CD14-positive monocyte (primary cell): ENCODE measurements at regions not wholly inside any gene's neighbourhood (a gene's known extent, or its start where the extent isn't known, plus 50 kb on each side); places are given as distances from the start of the nearest gene placed in this dataset.

Source experiments
- DNase-seq, 3 donors: peaks; one replicate each; pipeline ENCODE4 v3.0.0-alpha.2; 2011 to 2022
- H2AFZ ChIP-seq: 2 replicates; pipeline ENCODE4 v1.6.0; 2012; ENCODE audit warnings: mild to moderate bottlenecking, low read depth, low read length, inconsistent platforms; ENCODE audit not compliant: insufficient read depth, poor library complexity, severe bottlenecking
- H3K27ac ChIP-seq, 2 donors: 1 replicate in 1 of 2; 2 replicates in 1 of 2; pipeline ENCODE4 v1.5.1; 2012 to 2013; ENCODE audit warnings: low read length in 2 of 2, control low read depth in 1 of 2, inconsistent platforms in 1 of 2, low read depth in 1 of 2, mild to moderate bottlenecking in 1 of 2
- H3K27me3 ChIP-seq, 2 donors: one replicate each; pipeline versions ENCODE4 v1.6.0 to v1.6.1; 2011 to 2013; ENCODE audit warnings: low read length in 2 of 2; ENCODE audit not compliant: control insufficient read depth in 2 of 2, insufficient read depth in 2 of 2
- H3K36me3 ChIP-seq, 2 donors: replicated peaks in 1 of 2; 1 replicate in 1 of 2; 2 replicates in 1 of 2; pipeline versions ENCODE4 v1.5.1 to v1.6.1; 2012 to 2013; ENCODE audit warnings: low read length in 2 of 2, control low read depth in 1 of 2, inconsistent platforms in 1 of 2, mild to moderate bottlenecking in 1 of 2; ENCODE audit not compliant: insufficient read depth in 2 of 2, control insufficient read depth in 1 of 2
- H3K4me1 ChIP-seq, 2 donors: 1 replicate in 1 of 2; 2 replicates in 1 of 2; pipeline versions ENCODE4 v1.5.1 to v1.6.1; 2012 to 2013; ENCODE audit warnings: low read length in 2 of 2, control low read depth in 1 of 2, inconsistent platforms in 1 of 2, mild to moderate bottlenecking in 1 of 2, moderate library complexity in 1 of 2; ENCODE audit not compliant: insufficient read depth in 2 of 2, control insufficient read depth in 1 of 2
- H3K4me2 ChIP-seq: replicated peaks from 2 replicates; pipeline ENCODE3; 2012; ENCODE audit warnings: low read length, moderate library complexity, mild to moderate bottlenecking; ENCODE audit not compliant: poor library complexity, severe bottlenecking; ENCODE audit errors: extremely low read depth
- H3K4me3 ChIP-seq, 3 experiments: fragments of 200-600 bp in 1 of 3; sonication (generic) in 1 of 3; replicated peaks in 1 of 3; 1 replicate in 2 of 3; 2 replicates in 1 of 3; pipeline ENCODE4 v1.5.1; 2011 to 2013; ENCODE audit warnings: low read length in 3 of 3, mild to moderate bottlenecking in 3 of 3, control low read depth in 2 of 3, low read depth in 2 of 3, inconsistent platforms in 1 of 3, moderate library complexity in 1 of 3
- H3K79me2 ChIP-seq: 2 replicates; pipeline ENCODE4 v1.6.0; 2012; ENCODE audit warnings: mild to moderate bottlenecking, control low read depth, inconsistent platforms, low read length, moderate library complexity; ENCODE audit not compliant: insufficient read depth
- H3K9ac ChIP-seq: 2 replicates; pipeline ENCODE4 v1.6.0; 2017; ENCODE audit warnings: low read length, mild to moderate bottlenecking; ENCODE audit not compliant: insufficient read depth, poor library complexity, severe bottlenecking
- H3K9me3 ChIP-seq, 2 donors: replicated peaks in 1 of 2; 1 replicate in 1 of 2; 2 replicates in 1 of 2; pipeline versions ENCODE4 v1.5.1 to v1.6.1; 2012 to 2013; ENCODE audit warnings: low read length in 2 of 2, control low read depth in 1 of 2; ENCODE audit not compliant: control insufficient read depth in 1 of 2, insufficient read depth in 1 of 2
- H4K20me1 ChIP-seq: 2 replicates; pipeline ENCODE4 v1.6.0; 2012; ENCODE audit warnings: mild to moderate bottlenecking, low read length, control low read depth, moderate library complexity; ENCODE audit not compliant: insufficient read depth
- H3K27ac Mint-ChIP-seq, 7 donors: one replicate each; pipeline ENCODE4 v1.8.0; 2020; ENCODE audit warnings: mild to moderate bottlenecking in 7 of 7, mixed read lengths in 7 of 7, moderate library complexity in 6 of 7, inconsistent platforms in 2 of 7
- H3K27me3 Mint-ChIP-seq, 3 donors: one replicate each; pipeline ENCODE4 v1.8.0; 2021 to 2022; ENCODE audit warnings: low read depth in 3 of 3, mild to moderate bottlenecking in 3 of 3, mixed read lengths in 3 of 3, moderate library complexity in 3 of 3, inconsistent platforms in 1 of 3
- H3K36me3 Mint-ChIP-seq, 2 donors: one replicate each; pipeline ENCODE4 v1.8.0; 2020; ENCODE audit warnings: mixed read lengths in 2 of 2, inconsistent platforms in 1 of 2, mild to moderate bottlenecking in 1 of 2
- H3K4me1 Mint-ChIP-seq: one replicate; pipeline ENCODE4 v1.8.0; 2020; ENCODE audit warnings: mild to moderate bottlenecking, mixed read lengths
- H3K4me3 Mint-ChIP-seq, 2 donors: one replicate each; pipeline ENCODE4 v1.8.0; 2020; ENCODE audit warnings: mild to moderate bottlenecking in 2 of 2, mixed read lengths in 2 of 2, moderate library complexity in 1 of 2
- H3K9me3 Mint-ChIP-seq, 7 donors: one replicate each; pipeline ENCODE4 v1.8.0; 2020 to 2022; ENCODE audit warnings: mixed read lengths in 7 of 7, mild to moderate bottlenecking in 6 of 7, moderate library complexity in 6 of 7, inconsistent platforms in 2 of 7
- WGBS: methylation state at CpG from one replicate; pipeline ENCODE4 v1.1.5; 2013; ENCODE audit warnings: missing lambda C conversion rate; ENCODE audit not compliant: insufficient coverage; 5-methylcytosine and 5-hydroxymethylcytosine counted together
- intact Hi-C, 2 donors: fragments of 100-400 bp; cut with micrococcal nuclease; formaldehyde crosslinking; loops; one replicate each; pipeline versions ENCODE4 v1.15.0 to v1.15.1; 2023
- TF ChIP-seq, protein P1 (sequence below): fragments of 200-600 bp; IDR thresholded peaks from one replicate; pipeline ENCODE4 v1.8.0; 2022; ENCODE audit warnings: antibody characterized with exemption, mild to moderate bottlenecking

DNA sequence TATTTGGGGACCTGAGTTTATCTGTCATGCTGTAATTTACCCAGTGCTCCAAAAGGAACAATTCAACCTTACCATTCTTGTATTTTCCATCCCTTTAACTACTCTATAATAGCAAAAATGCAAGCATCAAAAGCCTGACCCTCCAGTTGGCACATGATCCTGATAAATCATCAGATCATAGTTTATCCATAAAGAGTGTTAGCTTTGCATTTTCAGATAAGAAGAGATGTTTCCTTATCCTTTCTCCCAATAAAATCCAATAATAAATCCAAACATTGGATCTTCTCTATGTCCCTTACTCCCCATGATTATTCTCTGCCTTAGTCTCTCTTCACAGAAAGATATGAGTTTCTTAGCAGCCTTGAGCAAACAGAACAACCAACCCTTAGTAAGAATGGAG is 134.9 kb downstream of the FSCB start:
- no peaks in the 10 kb centered on the region for H3K4me1 Mint-ChIP-seq
- intact Hi-C loops, result no loop called here

DNA sequence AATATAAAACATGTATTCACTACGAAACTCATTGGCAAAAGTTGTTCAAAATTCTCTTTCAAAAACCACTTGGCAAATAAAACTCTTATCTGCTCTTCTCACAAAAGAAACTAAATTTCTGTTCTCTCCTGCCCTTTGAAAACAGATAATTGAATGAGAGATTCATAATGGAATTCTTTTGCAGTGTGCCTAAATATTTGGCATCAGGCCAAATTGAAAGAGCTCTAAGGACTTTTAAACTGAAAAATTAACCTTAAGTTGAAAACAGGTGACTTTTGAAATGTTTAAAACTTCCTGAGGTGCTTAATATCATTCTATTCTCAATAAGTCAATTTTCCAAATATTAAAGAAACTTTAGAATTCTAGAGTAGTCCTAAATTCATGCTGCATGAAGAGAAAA is 136.4 kb downstream of the FSCB start:
- H3K4me3 Mint-ChIP-seq, result no peak overlapping the region
- H3K4me1 Mint-ChIP-seq, result no peaks in the 10 kb centered on the region
- no CpG with 5 or more reads among the region's 1 CpG for WGBS
- no peak overlapping the region for H2AFZ ChIP-seq
- H3K9ac ChIP-seq, result no peak overlapping the region
- H3K27ac ChIP-seq, result no peak overlapping the region
- no peaks in the 10 kb centered on the region for H3K79me2 ChIP-seq
- no peak overlapping the region for H3K4me2 ChIP-seq
- H3K4me3 ChIP-seq, result no peak overlapping the region
- peaks cover 1 to 7% (median 4%) of the 10 kb centered on the region in 7 donors for H3K9me3 Mint-ChIP-seq
- intact Hi-C loops, result no loop called here
- no peaks in the 10 kb centered on the region for H3K27me3 ChIP-seq
- no peaks in the 10 kb centered on the region for H3K36me3 ChIP-seq
- H3K27me3 Mint-ChIP-seq, result peaks cover 0 to 2% (median 1%) of the 10 kb centered on the region in 3 donors
- H3K36me3 Mint-ChIP-seq, result no peaks in the 10 kb centered on the region
- peaks cover 0 to 10% of the 10 kb centered on the region in 2 donors for H3K9me3 ChIP-seq
- H3K4me1 ChIP-seq, result no peaks in the 10 kb centered on the region
- no peak for DNase-seq
- H4K20me1 ChIP-seq, result no peaks in the 10 kb centered on the region
- TF ChIP-seq, protein P1, sequence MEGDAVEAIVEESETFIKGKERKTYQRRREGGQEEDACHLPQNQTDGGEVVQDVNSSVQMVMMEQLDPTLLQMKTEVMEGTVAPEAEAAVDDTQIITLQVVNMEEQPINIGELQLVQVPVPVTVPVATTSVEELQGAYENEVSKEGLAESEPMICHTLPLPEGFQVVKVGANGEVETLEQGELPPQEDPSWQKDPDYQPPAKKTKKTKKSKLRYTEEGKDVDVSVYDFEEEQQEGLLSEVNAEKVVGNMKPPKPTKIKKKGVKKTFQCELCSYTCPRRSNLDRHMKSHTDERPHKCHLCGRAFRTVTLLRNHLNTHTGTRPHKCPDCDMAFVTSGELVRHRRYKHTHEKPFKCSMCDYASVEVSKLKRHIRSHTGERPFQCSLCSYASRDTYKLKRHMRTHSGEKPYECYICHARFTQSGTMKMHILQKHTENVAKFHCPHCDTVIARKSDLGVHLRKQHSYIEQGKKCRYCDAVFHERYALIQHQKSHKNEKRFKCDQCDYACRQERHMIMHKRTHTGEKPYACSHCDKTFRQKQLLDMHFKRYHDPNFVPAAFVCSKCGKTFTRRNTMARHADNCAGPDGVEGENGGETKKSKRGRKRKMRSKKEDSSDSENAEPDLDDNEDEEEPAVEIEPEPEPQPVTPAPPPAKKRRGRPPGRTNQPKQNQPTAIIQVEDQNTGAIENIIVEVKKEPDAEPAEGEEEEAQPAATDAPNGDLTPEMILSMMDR, result no peak
- no peak overlapping the region for H3K27ac Mint-ChIP-seq

More for the DNA sequence above, 134.9 kb downstream of the FSCB start:
- H3K36me3 ChIP-seq, result no peaks in the 10 kb centered on the region
- no peaks in the 10 kb centered on the region for H3K4me1 ChIP-seq
- TF ChIP-seq, protein P1, result no peak
- no peaks in the 10 kb centered on the region for H4K20me1 ChIP-seq
- no peaks in the 10 kb centered on the region for H3K79me2 ChIP-seq
- no peak for DNase-seq
- no peaks in the 10 kb centered on the region for H3K36me3 Mint-ChIP-seq
- no peak overlapping the region for H3K9ac ChIP-seq
- no peak overlapping the region for H3K4me2 ChIP-seq
- H3K27ac ChIP-seq, result no peak overlapping the region
- no peaks in the 10 kb centered on the region for H3K27me3 ChIP-seq
- no peak overlapping the region for H3K27ac Mint-ChIP-seq
- H2AFZ ChIP-seq, result no peak overlapping the region
- peaks cover 0 to 1% (median 0%) of the 10 kb centered on the region in 3 donors for H3K27me3 Mint-ChIP-seq
- H3K4me3 ChIP-seq, result no peak overlapping the region
- H3K9me3 ChIP-seq, result peaks cover 9 to 23% of the 10 kb centered on the region in 2 donors
- no peak overlapping the region for H3K4me3 Mint-ChIP-seq
- peaks cover 5 to 16% (median 10%) of the 10 kb centered on the region in 7 donors for H3K9me3 Mint-ChIP-seq
